GM12878 (cell line): ENCODE measurements at regions not wholly inside any gene's neighbourhood (a gene's known extent, or its start where the extent isn't known, plus 50 kb on each side); places are given as distances from the start of the nearest gene placed in this dataset.

Experiments
- ATAC-seq: fragments of 200-7000 bp; cut with Tn5 transposase; 3 replicates; pipeline ENCODE4 v1.9.1; 2020; ENCODE audit warnings: mild to moderate bottlenecking, moderate library complexity
- BruUV-seq: library from RNA; stranded (reverse); fragments of 400-500 nt; replicated peaks from 2 replicates; lab custom pipeline; 2021; lab: Mats Ljungman, UMichigan
- CTCF ChIA-PET: fragments of 300-600 bp; sonication (Branson Sonifier 250); formaldehyde crosslinking; extraction: SDS; loops from one replicate; lab custom pipeline; 2021; ENCODE audit warnings: inconsistent platforms; lab: Yijun Ruan, JAX
- POLR2A ChIA-PET: fragments of 350-600 bp; formaldehyde crosslinking; extraction: SDS; loops from one replicate; lab custom pipeline; 2021; ENCODE audit warnings: inconsistent platforms; lab: Charles Lee
- RAD21 ChIA-PET: fragments of 300-600 bp; sonication (Branson Sonifier 250); formaldehyde crosslinking; loops from one replicate; lab custom pipeline; 2023; ENCODE audit warnings: antibody characterized with exemption; ENCODE audit not compliant: unreplicated experiment; lab: Charles Lee
- SMC1A ChIA-PET: fragments of 300-600 bp; sonication (Branson Sonifier 250); formaldehyde crosslinking; loops from one replicate; lab custom pipeline; 2023; ENCODE audit not compliant: unreplicated experiment, uncharacterized antibody; lab: Charles Lee
- DNase-seq: peaks from one replicate; pipeline ENCODE4 v3.0.0-alpha.2; 2011; ENCODE audit warnings: low read depth, low spot score
- FAIRE-seq: peaks from 3 replicates; lab custom pipeline; 2011; peaks lifted over from hg19 to GRCh38; lab: Jason Lieb, UNC
- H2AFZ ChIP-seq: 2 replicates; pipeline ENCODE4 v1.6.0; 2011; ENCODE audit warnings: low read depth, low read length, control low read depth; ENCODE audit not compliant: control insufficient read depth
- H3K27ac ChIP-seq: 2 replicates; pipeline ENCODE4 v1.5.1; 2011; ENCODE audit warnings: control low read depth; ENCODE audit not compliant: control insufficient read depth, insufficient read depth
- H3K27me3 ChIP-seq, 2 experiments: replicated peaks in 1 of 2; 2 replicates each; pipeline versions ENCODE4 v1.6.0 to v1.6.1; 2011; ENCODE audit warnings: low read length in 1 of 2; ENCODE audit not compliant: control insufficient read depth in 2 of 2, insufficient read depth in 2 of 2
- H3K36me3 ChIP-seq, 2 experiments: 2 replicates each; pipeline ENCODE4 v1.5.1; 2011; ENCODE audit warnings: low read length in 1 of 2; ENCODE audit not compliant: control insufficient read depth in 2 of 2, insufficient read depth in 2 of 2
- H3K4me1 ChIP-seq: 2 replicates; pipeline ENCODE4 v1.6.1; 2011; ENCODE audit warnings: mild to moderate bottlenecking, low read length, moderate library complexity, mixed read lengths; ENCODE audit not compliant: control insufficient read depth, insufficient read depth
- H3K4me2 ChIP-seq: 2 replicates; pipeline ENCODE4 v1.6.0; 2011; ENCODE audit warnings: control low read depth; ENCODE audit not compliant: control insufficient read depth, insufficient read depth
- H3K4me3 ChIP-seq: fragments of 200-600 bp; sonication (generic); 2 replicates; pipeline ENCODE4 v1.5.1; 2016
- H3K79me2 ChIP-seq: 2 replicates; pipeline ENCODE4 v1.6.0; 2011; ENCODE audit warnings: low read length; ENCODE audit not compliant: control insufficient read depth, insufficient read depth
- H3K9ac ChIP-seq: 2 replicates; pipeline ENCODE4 v1.8.0; 2011; ENCODE audit warnings: low read length, control low read depth, mixed read lengths; ENCODE audit not compliant: control insufficient read depth, insufficient read depth
- H3K9me3 ChIP-seq: replicated peaks from 3 replicates; pipeline ENCODE4 v1.5.1; 2011; ENCODE audit warnings: mild to moderate bottlenecking, low read length; ENCODE audit not compliant: control insufficient read depth, insufficient read depth
- H4K20me1 ChIP-seq: 2 replicates; pipeline ENCODE4 v1.6.0; 2011; ENCODE audit not compliant: control insufficient read depth, insufficient read depth
- DPF2 ChIP-seq: fragments of 450-650 bp; IDR thresholded peaks from 2 replicates; pipeline ENCODE4 v1.6.1; 2017; ENCODE audit warnings: mild to moderate bottlenecking
- IKZF2 ChIP-seq, 2 experiments: fragments of 450-650 bp; IDR thresholded peaks; 2 replicates each; pipeline ENCODE4 v1.6.1; 2017; ENCODE audit warnings: mild to moderate bottlenecking in 2 of 2, moderate library complexity in 2 of 2
- MTA3 ChIP-seq: IDR thresholded peaks from 2 replicates; pipeline ENCODE4 v1.6.1; 2012; ENCODE audit warnings: low read length, inconsistent platforms, borderline replicate concordance
- RBBP5 ChIP-seq: fragments of 200-600 bp; sonication (generic); conservative IDR thresholded peaks from 2 replicates; pipeline ENCODE4 v1.6.1; 2016
- RFX5 ChIP-seq: IDR thresholded peaks from 2 replicates; pipeline ENCODE4 v1.6.1; 2011; ENCODE audit warnings: low read depth, low read length, improper control_type of control experiment
- ZNF622 ChIP-seq: fragments of 450-650 bp; IDR thresholded peaks from 2 replicates; pipeline ENCODE4 v1.6.1; 2017; ENCODE audit warnings: mild to moderate bottlenecking, inconsistent platforms
- WGBS: methylation state at CpG from one replicate; pipeline ENCODE4 v1.1.6; 2016; ENCODE audit warnings: low lambda C conversion rate; ENCODE audit not compliant: insufficient replicate concordance, insufficient coverage; ENCODE audit errors: missing lambda C conversion rate; 5-methylcytosine and 5-hydroxymethylcytosine counted together
- in situ Hi-C: fragments of 300-500 bp; cut with MboI; formaldehyde crosslinking; loops from 9 replicates; pipeline ENCODE4 v1.14.3; 2018; ENCODE audit warnings: mixed read lengths
- intact Hi-C: fragments of 100-400 bp; cut with micrococcal nuclease; formaldehyde crosslinking; loops from one replicate; pipeline ENCODE4 v1.14.2; 2022; ENCODE audit not compliant: unreplicated experiment
- TF ChIP-seq, protein P1 (sequence below): IDR thresholded peaks from 2 replicates; pipeline ENCODE4 v1.6.1; 2011; ENCODE audit warnings: low read depth, low read length, improper control_type of control experiment, borderline replicate concordance

DNA sequence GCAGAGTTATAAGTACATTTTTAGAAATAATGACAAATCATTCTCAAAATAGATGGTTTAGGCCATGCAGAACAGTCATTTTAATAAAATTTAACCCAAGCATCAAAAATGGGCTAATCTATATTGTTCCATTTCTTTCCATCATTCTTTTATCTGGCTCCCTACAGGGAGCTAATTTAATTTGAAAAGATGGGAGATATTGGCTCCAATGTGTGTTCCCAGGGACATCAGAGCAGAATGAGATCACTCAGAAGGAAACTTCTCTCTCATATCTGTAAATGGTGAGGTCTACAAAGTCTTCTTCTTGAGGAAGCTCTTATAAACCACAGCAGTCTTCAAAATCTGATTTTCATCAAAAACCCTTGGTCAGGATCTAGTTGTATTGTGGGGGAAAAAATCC lies 119.4 kb upstream of the RAB6C start:
- no peak overlapping the region for H3K9ac ChIP-seq
- ChIA-PET RAD21 (no interaction called here), SMC1A (no interaction called here), CTCF (no interaction called here), POLR2A (no interaction called here)
- no TSS peak for BruUV-seq
- TF ChIP-seq IKZF2 (IDR thresholded peaks at IDR 0.05) (no peak), RBBP5 (no peak)
- 0 out of 2 replicates have a peak, but pooled peaks cover 2% of the 10 kb centered on the region for H4K20me1 ChIP-seq
- H3K36me3 ChIP-seq: no peaks in the 10 kb centered on the region
- FAIRE-seq (no peak), ATAC-seq (no peak), DNase-seq (no peak)
- H3K9me3 ChIP-seq: no peaks in the 10 kb centered on the region
- no peak overlapping the region for H3K4me3 ChIP-seq
- intact Hi-C loops: no loop called here
- H3K4me2 ChIP-seq: no peak overlapping the region
- in situ Hi-C loops: no loop called here
- no peak overlapping the region for H2AFZ ChIP-seq
- H3K27me3 ChIP-seq: no peaks in the 10 kb centered on the region; a peak in 3 of 4 replicates
- H3K27ac ChIP-seq: no peak overlapping the region
- no peaks in the 10 kb centered on the region for H3K4me1 ChIP-seq
- H3K79me2 ChIP-seq: no peaks in the 10 kb centered on the region

DNA sequence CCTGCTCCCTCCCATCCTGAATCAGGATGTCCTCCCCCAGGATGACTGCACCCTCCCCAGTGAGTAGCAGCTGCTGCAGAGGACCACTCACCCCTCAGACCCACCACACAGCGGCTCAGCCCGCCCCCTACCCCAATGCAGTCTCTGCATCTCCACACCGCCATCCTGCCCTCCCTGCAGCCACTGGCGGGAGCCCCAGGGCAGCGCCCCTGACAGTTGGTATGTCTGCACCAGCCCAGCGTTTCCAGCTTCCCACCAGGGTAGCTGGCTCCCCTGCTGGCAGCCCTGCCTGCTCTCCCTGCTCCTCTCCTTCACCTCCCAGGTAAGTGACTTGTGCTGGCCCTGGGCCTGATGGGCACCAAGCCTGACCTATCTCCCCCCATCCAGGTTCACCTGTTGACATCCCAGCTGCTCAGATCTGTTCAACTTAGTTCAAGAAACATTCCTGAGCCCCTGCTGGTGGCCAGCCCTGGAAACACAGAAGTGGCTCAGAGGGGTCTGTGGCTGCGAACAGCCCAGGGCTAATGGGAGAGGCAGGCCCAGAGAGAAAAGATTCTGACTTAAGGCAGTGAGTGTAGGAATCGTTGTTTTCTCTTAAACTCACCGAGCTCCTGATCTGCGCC lies 117.7 kb upstream of the RAB6C start:
- TF ChIP-seq, protein P1, sequence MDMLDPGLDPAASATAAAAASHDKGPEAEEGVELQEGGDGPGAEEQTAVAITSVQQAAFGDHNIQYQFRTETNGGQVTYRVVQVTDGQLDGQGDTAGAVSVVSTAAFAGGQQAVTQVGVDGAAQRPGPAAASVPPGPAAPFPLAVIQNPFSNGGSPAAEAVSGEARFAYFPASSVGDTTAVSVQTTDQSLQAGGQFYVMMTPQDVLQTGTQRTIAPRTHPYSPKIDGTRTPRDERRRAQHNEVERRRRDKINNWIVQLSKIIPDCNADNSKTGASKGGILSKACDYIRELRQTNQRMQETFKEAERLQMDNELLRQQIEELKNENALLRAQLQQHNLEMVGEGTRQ: no peak
- TF ChIP-seq RFX5: no peak
- TF ChIP-seq DPF2: no peak
- no peak for TF ChIP-seq ZNF622
- TF ChIP-seq MTA3: no peak
- TF ChIP-seq, all 136 proteins: peak for 0
- CTCF ChIA-PET: interaction anchor here (1.5 kb wide), 1 partner anchor 14 kb away, joined by 4 read pairs; no protein-coding TSS in a partner anchor
- Histone ChIP-seq H3K4me2 (no peak overlapping the region), H3K9ac (no peak overlapping the region), H4K20me1 (0 out of 2 replicates have a peak, but pooled peaks cover 2% of the 10 kb centered on the region), H3K27me3 (no peaks in the 10 kb centered on the region; a peak in 3 of 4 replicates), H3K9me3 (no peaks in the 10 kb centered on the region), H3K4me3 (no peak overlapping the region), H3K36me3 (no peaks in the 10 kb centered on the region), H3K27ac (no peak overlapping the region), H2AFZ (no peak overlapping the region), H3K4me1 (no peaks in the 10 kb centered on the region), H3K79me2 (no peaks in the 10 kb centered on the region)
- 26% methylated on average over 10 of the region's 10 CpGs for WGBS
- SMC1A ChIA-PET: no interaction called here
- FAIRE-seq: no peak
- no peak for ATAC-seq
- RAD21 ChIA-PET: no interaction called here
- in situ Hi-C loops: no loop called here
- DNase-seq: no peak
- POLR2A ChIA-PET: no interaction called here
- intact Hi-C loops: no loop called here
- no TSS peak for BruUV-seq
